K562 (cell line): ENCODE measurements at regions not wholly inside any gene's neighbourhood (a gene's known extent, or its start where the extent isn't known, plus 50 kb on each side); places are given as distances from the start of the nearest gene placed in this dataset.

Experiments used
- ATAC-seq: fragments of 200-7000 bp; cut with Tn5 transposase; 3 replicates; pipeline ENCODE4 v1.9.1; 2020; ENCODE audit warnings: moderate library complexity
- BruUV-seq: library from RNA; stranded (reverse); fragments of 400-500 nt; replicated peaks from 2 replicates; lab custom pipeline; 2021; lab: Mats Ljungman, UMichigan
- CTCF ChIA-PET: fragments of 300-600 bp; formaldehyde crosslinking; extraction: SDS; loops from one replicate; lab custom pipeline; 2021; ENCODE audit warnings: low intra/inter-chr PET ratio; lab: Yijun Ruan, JAX
- POLR2A ChIA-PET: fragments of 300-600, 350-650 bp; sonication (Branson Sonifier 250); formaldehyde crosslinking; extraction: SDS; loops from one replicate; lab custom pipeline; 2021; ENCODE audit warnings: antibody characterized with exemption, inconsistent platforms; lab: Yijun Ruan, JAX
- DNase-seq, 4 experiments: peaks; one replicate each; pipeline versions ENCODE4 v3.0.0 to v3.0.0-alpha.2; 2011 to 2018; ENCODE audit warnings: low spot score in 3 of 4, mixed read lengths in 3 of 4; ENCODE audit errors: extremely low read depth in 1 of 4
- FAIRE-seq: peaks from 2 replicates; lab custom pipeline; 2011; peaks lifted over from hg19 to GRCh38; lab: Jason Lieb, UNC
- H2AFZ ChIP-seq: 2 replicates; pipeline ENCODE4 v1.6.0; 2011; ENCODE audit warnings: low read depth, low read length, control low read depth, inconsistent platforms
- H3K27ac ChIP-seq: fragments of 200-600 bp; 3 replicates; pipeline ENCODE4 v1.8.0; 2011; ENCODE audit warnings: low read depth, mild to moderate bottlenecking, control low read depth, inconsistent platforms, low read length, moderate library complexity, mixed read lengths; ENCODE audit errors: extremely low read depth
- H3K27me3 ChIP-seq, 2 experiments: fragments of 300-600 bp in 1 of 2; 2 replicates in 1 of 2; 3 replicates in 1 of 2; pipeline versions ENCODE4 v1.6.0 to v1.8.0; 2011; ENCODE audit warnings: inconsistent platforms in 2 of 2, low read length in 2 of 2, mild to moderate bottlenecking in 1 of 2, mixed read lengths in 1 of 2, moderate library complexity in 1 of 2; ENCODE audit not compliant: control insufficient read depth in 2 of 2, insufficient read depth in 2 of 2
- H3K36me3 ChIP-seq: fragments of 300-600 bp; 3 replicates; pipeline ENCODE4 v1.8.0; 2011; ENCODE audit warnings: mild to moderate bottlenecking, low read length, inconsistent platforms; ENCODE audit not compliant: control insufficient read depth, insufficient read depth
- H3K4me1 ChIP-seq, 2 experiments: fragments of 200-600 bp in 1 of 2; replicated peaks in 1 of 2; 2 replicates in 1 of 2; 3 replicates in 1 of 2; pipeline versions ENCODE4 v1.5.1 to v1.8.0; 2011; ENCODE audit warnings: inconsistent platforms in 2 of 2, low read length in 2 of 2, mild to moderate bottlenecking in 1 of 2, mixed read lengths in 1 of 2, moderate library complexity in 1 of 2; ENCODE audit not compliant: control insufficient read depth in 2 of 2, insufficient read depth in 2 of 2
- H3K4me2 ChIP-seq: 2 replicates; pipeline ENCODE4 v1.6.1; 2011; ENCODE audit warnings: low read length, control low read depth, inconsistent platforms, mixed read lengths; ENCODE audit not compliant: insufficient read depth
- H3K4me3 ChIP-seq: fragments of 200-600 bp; sonication (generic), shearing (Covaris generic); 2 replicates; pipeline ENCODE4 v1.5.1; 2016; ENCODE audit warnings: control low read depth, inconsistent platforms
- H3K79me2 ChIP-seq: fragments of 200-600 bp; 3 replicates; pipeline ENCODE4 v1.8.0; 2011; ENCODE audit warnings: low read length, inconsistent platforms; ENCODE audit not compliant: control insufficient read depth, insufficient read depth
- H3K9ac ChIP-seq, 2 experiments: 2 replicates each; pipeline versions ENCODE4 v1.6.0 to v1.6.1; 2011; ENCODE audit warnings: low read depth in 2 of 2, low read length in 2 of 2, control low read depth in 1 of 2, inconsistent platforms in 1 of 2, mild to moderate bottlenecking in 1 of 2, mixed read lengths in 1 of 2; ENCODE audit not compliant: insufficient read depth in 1 of 2
- H3K9me1 ChIP-seq: one replicate; pipeline ENCODE4 v1.6.0; 2011; ENCODE audit warnings: inconsistent platforms, mild to moderate bottlenecking, low read length, moderate library complexity; ENCODE audit not compliant: control insufficient read depth, insufficient read depth
- H3K9me3 ChIP-seq: replicated peaks from 2 replicates; pipeline ENCODE4 v1.5.1; 2011; ENCODE audit warnings: low read depth, low read length, inconsistent platforms; ENCODE audit not compliant: control insufficient read depth, insufficient read depth
- H4K20me1 ChIP-seq: replicated peaks from 2 replicates; pipeline ENCODE4 v1.6.1; 2011; ENCODE audit warnings: low read length, inconsistent platforms, mixed read lengths; ENCODE audit not compliant: control insufficient read depth, insufficient read depth
- CBX3 ChIP-seq, 2 experiments: IDR thresholded peaks; 1 replicate in 1 of 2; 2 replicates in 1 of 2; pipeline ENCODE4 v1.6.1; 2012; ENCODE audit warnings: inconsistent platforms in 2 of 2, low read length in 2 of 2, borderline replicate concordance in 1 of 2, control low read depth in 1 of 2
- CHD4 ChIP-seq: fragments of 200-600 bp; sonication (generic); IDR thresholded peaks from 3 replicates; pipeline ENCODE4 v1.6.1; 2012; ENCODE audit warnings: low read depth, mild to moderate bottlenecking, mixed read lengths, low read length, inconsistent platforms; ENCODE audit not compliant: insufficient read depth, insufficient replicate concordance, poor library complexity, severe bottlenecking
- ETV5 ChIP-seq: sonication (generic); formaldehyde crosslinking; IDR thresholded peaks from 2 replicates; pipeline ENCODE4 v1.4.0; 2020; ENCODE audit warnings: low read depth, mild to moderate bottlenecking, missing genetic modification reagents
- EWSR1 ChIP-seq: fragments of 450-650 bp; IDR thresholded peaks from 2 replicates; pipeline ENCODE4 v1.6.1; 2018; ENCODE audit warnings: borderline replicate concordance, mild to moderate bottlenecking, low read depth, moderate library complexity; ENCODE audit not compliant: partially characterized antibody
- HNRNPL ChIP-seq: fragments of 200-400 bp; formaldehyde crosslinking; IDR thresholded peaks from 2 replicates; pipeline ENCODE4 v1.6.1; 2017; ENCODE audit warnings: low read depth, mild to moderate bottlenecking, low read length
- MXD1 ChIP-seq: fragments of 250-450 bp; sonication (Bioruptor Pico); IDR thresholded peaks from 2 replicates; pipeline ENCODE4 v1.8.0; 2021; ENCODE audit warnings: borderline replicate concordance, mild to moderate bottlenecking, moderate library complexity; ENCODE audit not compliant: poor library complexity, severe bottlenecking
- TCF7L2 ChIP-seq: fragments of 150-350 bp; IDR thresholded peaks from 2 replicates; pipeline ENCODE4 v1.6.1; 2016; ENCODE audit warnings: low read depth, mild to moderate bottlenecking, low read length, moderate library complexity
- ZBTB34 ChIP-seq: fragments of 250-450 bp; sonication (Bioruptor Pico); IDR thresholded peaks from 2 replicates; pipeline ENCODE4 v1.8.0; 2021; ENCODE audit warnings: mild to moderate bottlenecking, moderate library complexity
- ZFX ChIP-seq: sonication (generic); formaldehyde crosslinking; IDR thresholded peaks from 2 replicates; pipeline ENCODE4 v1.8.0; 2022; ENCODE audit warnings: mild to moderate bottlenecking, missing genetic modification reagents, moderate library complexity
- ZNF830 ChIP-seq: fragments of 250-450 bp; sonication (Bioruptor Pico); IDR thresholded peaks from 2 replicates; pipeline ENCODE4 v1.5.0; 2021; ENCODE audit warnings: mild to moderate bottlenecking
- WGBS: fragments of 100-300 bp; shearing (Covaris generic); methylation state at CpG from one replicate; pipeline ENCODE4 v1.1.6; 2016; ENCODE audit warnings: low coverage, mixed read lengths; ENCODE audit not compliant: insufficient coverage; ENCODE audit errors: missing lambda C conversion rate; 5-methylcytosine and 5-hydroxymethylcytosine counted together
- in situ Hi-C: fragments of 300-500 bp; cut with MboI; formaldehyde crosslinking; loops from 4 replicates; pipeline ENCODE4 v1.15.0; 2018; ENCODE audit warnings: inconsistent platforms, mixed read lengths
- intact Hi-C: fragments of 100-400 bp; cut with micrococcal nuclease; formaldehyde crosslinking; loops from 2 replicates; pipeline ENCODE4 v1.14.2; 2022

- H4K20me1 ChIP-seq = no peaks in the 10 kb centered on the region
- POLR2A ChIA-PET = no interaction called here
- no peaks in the 10 kb centered on the region for H3K9me3 ChIP-seq
- 0% methylated on average over 7 of the region's 7 CpGs for WGBS
- FAIRE-seq (no peak), ATAC-seq (no peak), DNase-seq (no peak)
- no peak overlapping the region for H3K27ac ChIP-seq
- no peak overlapping the region for H3K9ac ChIP-seq
- H3K4me3 ChIP-seq = no peak overlapping the region
- no peaks in the 10 kb centered on the region for H3K27me3 ChIP-seq
- no peaks in the 10 kb centered on the region for H3K36me3 ChIP-seq
- H3K4me1 ChIP-seq = no peaks in the 10 kb centered on the region
- in situ Hi-C loops (no loop called here), intact Hi-C loops (no loop called here)
- no peak overlapping the region for H2AFZ ChIP-seq
- CTCF ChIA-PET = no interaction called here
- no TSS peak for BruUV-seq
- TF ChIP-seq ZBTB34 (CRISPR knock-in tag) (no peak), ETV5 (CRISPR knock-in tag) (no peak), MXD1 (CRISPR knock-in tag) (no peak), ZNF830 (CRISPR knock-in tag) (no peak), TCF7L2 (no peak), ZFX (CRISPR knock-in tag) (no peak), CHD4 (no peak), HNRNPL (no peak), CBX3 (IDR thresholded peaks at IDR 0.05; ENCODE audit: borderline replicate concordance in 1 of 2, low read length in 2 of 2) (no peak), EWSR1 (no peak)
- H3K79me2 ChIP-seq = no peaks in the 10 kb centered on the region
- no peaks in the 10 kb centered on the region for H3K9me1 ChIP-seq
- no peak overlapping the region for H3K4me2 ChIP-seq
These were observed 692.7 kb downstream of the DNAH5 start for GRCh38 chr5:13251623-13252376.
